CD4-positive, alpha-beta T cell treated with Interleukin-4 for 1 hour (primary cell): ENCODE measurements at regions not wholly inside any gene's neighbourhood (a gene's known extent, or its start where the extent isn't known, plus 50 kb on each side); places are given as distances from the start of the nearest gene placed in this dataset.
"Not testable (repeated sequence)": the region's sequence is repeated elsewhere in the genome, so short reads cannot be mapped to it uniquely, and the experiment has no call there.

ENCODE experiments used
- DNase-seq, 2 donors: peaks; one replicate each; pipeline ENCODE4 v3.0.0-alpha.2; 2020 to 2022

DNA sequence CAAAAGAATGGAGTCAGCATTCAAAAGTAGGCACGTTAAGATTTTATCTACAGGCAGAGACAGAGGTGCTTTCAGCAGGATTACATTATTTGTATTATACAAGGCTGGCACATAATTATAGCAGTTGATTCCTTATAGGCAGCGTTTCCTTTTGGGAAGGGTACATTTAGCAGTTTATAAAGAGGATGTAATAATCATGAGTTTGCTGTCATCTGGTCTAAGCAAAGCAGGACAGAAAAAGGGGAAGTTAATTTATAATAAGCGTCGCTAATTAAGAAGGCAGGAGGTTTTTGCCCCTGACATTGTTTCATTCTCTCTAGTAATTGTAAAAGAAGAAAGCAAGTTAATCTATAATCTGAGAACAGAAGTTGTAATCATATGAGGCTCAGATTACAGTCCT, 259.9 kb upstream of the MDGA2 start:
- DNase-seq, result no peak

DNA sequence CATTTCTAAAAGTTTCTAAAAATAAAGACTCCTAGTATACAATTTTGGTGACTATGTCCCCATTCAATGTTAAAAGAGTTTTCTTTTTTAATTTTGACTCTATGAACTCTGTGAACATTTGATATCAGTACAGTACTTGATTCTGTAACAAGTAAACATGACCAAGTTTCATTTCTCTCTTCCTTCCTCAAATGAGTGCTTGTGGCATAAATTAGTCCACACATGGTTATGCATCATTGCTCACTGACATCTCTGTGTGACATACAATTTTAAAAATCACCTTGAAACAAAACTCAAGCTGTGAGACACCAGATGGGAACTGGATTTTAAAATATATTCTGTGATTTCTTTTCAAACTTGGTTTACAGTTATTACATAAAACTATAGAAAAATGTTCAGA, 253.9 kb upstream of the MDGA2 start:
- no peak for DNase-seq

DNA sequence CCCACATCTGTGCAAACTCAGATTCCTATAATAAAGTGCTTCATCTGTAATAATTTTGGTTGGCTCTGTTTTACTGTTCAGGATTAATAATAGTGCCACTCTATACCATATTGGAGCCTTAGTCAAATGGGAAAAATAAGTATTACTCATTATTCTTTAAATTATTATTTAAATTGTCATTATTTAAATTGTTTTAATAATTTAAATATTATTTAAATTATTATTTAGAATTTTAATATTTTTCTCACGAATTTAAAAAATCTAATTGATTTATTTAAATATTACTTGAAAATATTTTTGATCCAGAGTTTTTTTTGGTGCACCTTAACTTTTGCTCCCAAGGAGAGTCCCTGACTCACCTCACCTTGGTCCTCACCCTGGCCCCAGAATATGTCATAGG, 245.7 kb upstream of the MDGA2 start:
- DNase-seq, result no peak

DNA sequence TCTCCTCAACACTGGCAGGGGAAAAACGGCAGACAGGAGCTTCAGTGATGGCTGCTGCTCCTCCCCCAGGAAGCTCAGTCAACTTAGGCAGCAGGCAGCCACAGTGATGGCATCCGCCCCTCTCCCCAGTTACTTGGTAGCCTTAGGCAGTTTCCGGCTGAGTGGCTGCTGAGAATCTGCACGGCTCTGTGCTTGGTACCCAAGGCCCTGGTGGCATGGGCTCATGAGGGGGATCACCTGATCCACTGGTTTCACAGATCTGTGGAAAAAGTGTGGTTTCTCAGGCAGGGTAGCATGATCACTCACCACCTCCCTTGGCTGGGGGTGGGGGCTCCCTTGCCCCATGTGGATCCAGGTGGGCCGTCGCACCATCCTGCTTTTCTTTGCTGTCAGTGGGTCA, 244.6 kb upstream of the MDGA2 start:
- DNase-seq, result no peak

DNA sequence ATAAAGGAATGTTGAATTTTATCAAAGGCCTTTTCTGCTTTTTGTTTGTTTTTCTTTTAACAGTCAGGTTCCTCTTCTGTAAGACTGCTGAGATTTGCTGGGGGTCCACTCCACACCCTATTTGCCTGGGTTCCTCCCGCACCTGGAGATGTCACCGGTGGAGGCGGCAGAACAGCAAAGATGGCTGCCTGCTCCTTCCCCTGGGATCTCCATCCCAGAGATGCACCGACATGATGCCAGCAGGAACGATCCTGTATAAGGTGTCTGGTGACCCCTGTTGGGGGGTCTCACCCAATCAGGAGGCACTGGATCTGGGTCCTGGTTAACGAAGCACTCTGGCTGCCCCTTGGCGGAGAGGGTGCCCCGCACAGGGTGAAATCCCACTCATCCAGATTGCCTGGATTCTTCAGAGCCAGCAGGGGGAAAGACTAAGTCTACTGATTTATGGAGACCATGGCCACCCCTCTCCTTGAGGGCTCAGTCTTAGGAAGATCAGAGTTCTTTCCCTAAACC, 244.0 kb upstream of the MDGA2 start:
- no peak for DNase-seq

DNA sequence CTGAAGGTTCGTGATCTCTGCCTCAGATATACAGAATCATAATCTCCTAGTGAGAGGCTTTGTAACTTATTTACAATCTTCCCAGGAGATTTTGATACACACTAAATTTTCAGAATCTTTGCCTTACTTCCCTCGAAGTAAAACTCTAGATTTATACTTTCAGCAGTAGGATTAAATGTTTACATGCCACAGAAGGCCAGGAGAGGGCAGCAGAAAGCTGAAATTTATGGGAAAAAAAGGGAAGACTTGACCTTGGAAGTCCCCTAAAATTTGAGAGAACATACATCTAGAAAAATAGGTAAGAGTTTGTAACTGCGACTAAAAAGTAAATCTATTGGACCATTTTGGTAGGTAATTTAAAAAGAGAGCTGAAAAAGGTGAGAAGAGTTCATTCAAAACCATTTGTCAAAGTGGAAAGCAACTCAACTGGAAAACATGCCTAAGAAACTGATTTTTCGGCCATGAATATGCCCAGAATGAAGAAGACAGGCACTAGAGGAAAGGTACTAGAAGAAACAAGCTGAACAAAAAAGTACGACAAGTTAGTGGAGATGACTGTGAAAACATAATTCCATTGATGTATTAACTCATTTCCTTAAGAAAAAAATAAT, 242.0 kb upstream of the MDGA2 start:
- DNase-seq, result no peak

DNA sequence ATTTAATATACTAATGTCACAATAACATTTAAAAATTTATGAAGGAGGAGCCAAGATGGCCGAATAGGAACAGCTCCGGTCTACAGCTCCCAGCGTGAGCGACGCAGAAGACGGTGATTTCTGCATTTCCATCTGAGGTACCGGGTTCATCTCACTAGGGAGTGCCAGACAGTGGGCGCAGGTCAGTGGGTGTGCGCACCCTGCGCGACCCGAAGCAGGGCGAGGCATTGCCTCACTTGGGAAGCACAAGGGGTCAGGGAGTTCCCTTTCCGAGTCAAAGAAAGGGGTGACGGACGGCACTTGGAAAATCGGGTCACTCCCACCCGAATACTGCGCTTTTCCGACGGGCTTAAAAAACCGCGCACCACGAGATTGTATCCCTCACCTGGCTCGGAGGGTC, 225.7 kb upstream of the MDGA2 start:
- not testable (repeated sequence) for DNase-seq

DNA sequence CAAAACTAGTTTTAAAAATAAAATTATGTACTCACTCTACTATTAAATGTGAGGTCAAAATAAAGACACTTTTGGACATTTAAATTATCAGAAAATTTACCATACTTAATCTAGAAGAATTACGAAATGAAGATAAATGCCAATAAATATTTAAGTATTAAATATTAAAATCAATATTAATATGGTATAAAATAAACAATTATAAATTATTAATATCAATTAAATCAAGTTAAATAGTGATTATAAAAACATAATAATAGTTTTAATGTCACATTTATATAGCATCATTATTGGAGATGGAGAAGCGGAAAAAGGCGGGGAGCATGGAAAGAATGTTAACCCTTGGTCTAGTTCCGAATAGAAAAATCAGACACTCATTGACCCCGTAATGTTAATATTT, 224.3 kb upstream of the MDGA2 start:
- no peak for DNase-seq

DNA sequence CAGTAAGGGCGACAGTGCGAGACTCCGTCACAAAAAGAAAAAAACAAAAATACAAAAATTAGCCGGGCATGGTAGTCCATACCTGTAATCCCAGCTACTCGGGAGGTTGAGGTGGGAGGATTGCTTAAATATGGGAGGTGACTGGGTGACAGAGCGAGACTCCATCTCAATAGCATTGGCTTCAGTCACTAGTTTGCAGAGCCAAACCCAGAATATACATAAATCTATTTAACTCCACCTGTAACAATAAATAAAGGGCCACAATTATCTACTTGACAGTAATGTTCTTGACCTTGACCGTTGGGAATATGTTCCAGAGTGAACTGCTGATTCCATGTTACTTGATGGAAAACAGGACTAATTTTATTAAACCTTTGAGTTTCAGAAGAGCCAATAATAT, 198.9 kb upstream of the MDGA2 start:
- no peak for DNase-seq

DNA sequence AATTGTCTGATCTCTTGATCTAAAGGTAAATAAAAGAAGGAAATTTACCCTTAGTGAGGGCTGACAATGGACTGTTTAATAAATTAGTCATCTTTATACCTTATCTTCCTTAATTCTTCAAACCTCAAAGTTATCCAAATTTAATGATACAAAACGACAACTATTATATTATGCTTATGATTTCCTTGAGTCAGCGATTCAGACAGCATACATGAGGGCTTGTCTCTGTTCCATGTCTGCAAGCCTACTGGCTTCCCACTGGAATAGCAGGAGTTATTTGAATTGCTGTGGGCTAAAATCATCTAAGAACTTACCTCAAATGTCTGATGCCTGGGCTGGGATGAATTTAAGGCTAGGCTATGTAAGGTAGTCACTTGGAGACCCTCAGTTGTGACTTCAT, 197.2 kb upstream of the MDGA2 start:
- no peak for DNase-seq

DNA sequence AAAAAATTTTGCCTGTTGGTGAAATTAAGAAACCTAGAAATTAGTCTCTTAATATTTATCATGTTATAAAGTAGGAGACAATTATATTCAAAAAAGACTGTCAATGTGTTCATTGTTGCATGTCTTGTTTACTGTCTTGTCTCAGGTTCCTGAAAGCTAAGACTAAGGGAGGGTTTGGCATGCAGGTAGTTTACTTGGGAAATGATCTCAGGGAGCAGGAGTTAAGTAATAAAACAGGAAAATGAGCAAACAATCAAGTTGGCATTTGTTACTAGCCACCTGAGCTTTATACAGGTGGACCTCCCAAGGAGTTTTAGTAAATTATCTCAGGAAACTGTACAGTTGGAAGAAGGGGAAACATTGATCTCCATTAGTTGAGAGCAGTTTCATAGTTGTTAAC, 188.0 kb upstream of the MDGA2 start:
- no peak for DNase-seq

DNA sequence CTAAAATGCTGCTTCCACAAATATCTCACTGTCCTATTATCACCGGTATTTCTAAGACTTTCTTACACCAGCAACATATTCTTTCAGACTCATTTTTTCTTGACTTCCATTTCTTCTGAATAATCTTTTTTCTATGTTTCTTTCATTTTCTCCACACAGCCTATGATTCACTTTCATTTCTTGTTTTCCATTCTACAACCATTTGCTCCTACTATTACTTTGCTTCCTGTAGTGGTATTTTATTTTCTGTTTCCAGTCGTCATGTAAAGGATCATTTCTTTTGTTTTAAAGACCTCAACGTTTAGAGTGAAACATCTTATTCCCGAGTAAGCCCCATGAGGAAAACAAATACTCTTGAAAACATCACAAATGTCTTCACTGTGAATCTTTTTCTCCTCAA, 182.2 kb upstream of the MDGA2 start:
- no peak for DNase-seq

DNA sequence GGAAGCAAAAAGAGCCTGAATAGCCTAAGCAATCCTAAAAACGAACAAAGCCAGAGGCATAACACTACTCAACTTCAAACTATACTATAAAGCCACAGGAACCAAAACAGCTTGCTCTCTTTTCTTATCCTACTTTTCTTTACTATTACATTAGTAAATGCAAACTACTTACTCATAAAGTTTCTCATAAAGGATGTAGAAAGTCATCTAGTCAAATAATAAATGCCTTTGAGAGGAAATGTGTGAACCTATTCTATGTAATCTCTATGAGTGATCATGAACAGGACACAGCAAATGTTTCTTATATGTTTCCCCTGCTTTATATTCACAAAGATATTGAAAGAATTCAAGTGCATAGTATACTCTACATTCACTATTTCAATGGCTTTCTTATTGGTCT, 176.9 kb upstream of the MDGA2 start:
- no peak for DNase-seq

DNA sequence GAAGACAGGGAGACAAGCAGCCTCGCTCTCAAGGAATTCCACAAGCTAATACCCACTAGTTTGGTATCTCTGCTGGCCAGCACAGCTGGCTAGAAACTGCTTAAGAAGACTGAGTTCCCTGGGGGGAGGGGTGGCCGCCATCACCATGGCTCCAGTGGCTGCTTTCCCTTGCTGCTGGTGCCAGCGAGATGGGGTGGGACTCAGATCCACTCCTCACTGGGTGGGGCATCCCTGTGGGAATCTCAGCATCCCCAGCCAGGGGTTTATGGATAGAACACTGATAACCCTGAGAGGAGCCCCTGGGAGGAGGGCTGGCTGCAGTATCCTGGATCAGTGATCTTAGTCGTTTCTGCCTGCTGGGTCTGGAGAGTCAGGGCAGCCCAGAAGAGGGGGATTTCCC, 170.6 kb upstream of the MDGA2 start:
- no peak for DNase-seq

DNA sequence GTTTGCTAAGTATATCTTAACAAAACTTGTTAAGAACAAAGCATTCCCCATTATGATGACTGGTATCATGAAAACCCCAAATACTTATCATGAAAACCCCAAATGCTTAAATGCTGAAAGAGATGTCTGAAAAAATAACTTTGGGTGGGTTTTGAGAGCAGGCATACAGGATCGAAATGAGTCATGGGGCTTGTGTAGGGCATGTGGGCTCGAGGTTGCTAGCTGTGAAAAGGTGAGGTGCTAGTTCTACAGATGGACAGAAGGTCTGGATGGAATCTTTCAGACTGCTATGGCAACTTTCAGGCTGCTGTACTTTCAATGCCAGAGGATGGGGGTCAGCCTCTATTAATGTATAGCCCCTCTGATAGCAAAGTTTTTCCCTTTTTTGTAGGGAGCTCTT, 167.8 kb upstream of the MDGA2 start:
- no peak for DNase-seq

DNA sequence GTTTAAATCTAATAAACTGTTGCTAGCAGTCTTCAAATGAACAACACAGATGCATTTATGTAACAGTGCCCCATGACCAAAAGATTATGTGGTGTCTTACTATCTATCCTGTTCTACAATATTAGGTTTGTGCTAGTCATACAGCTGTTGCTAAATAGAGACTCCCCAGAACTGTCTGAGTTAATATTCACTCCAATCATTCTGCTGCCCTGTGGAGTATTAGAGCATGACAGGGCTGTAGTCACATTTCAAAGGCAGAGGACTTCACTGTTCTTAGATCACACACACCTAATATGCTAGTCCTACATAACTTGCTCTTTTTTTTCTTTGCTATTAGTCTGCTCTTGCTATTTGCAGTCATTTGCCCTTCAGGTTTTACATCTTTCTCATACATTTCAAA, 157.6 kb upstream of the MDGA2 start:
- DNase-seq, result no peak

DNA sequence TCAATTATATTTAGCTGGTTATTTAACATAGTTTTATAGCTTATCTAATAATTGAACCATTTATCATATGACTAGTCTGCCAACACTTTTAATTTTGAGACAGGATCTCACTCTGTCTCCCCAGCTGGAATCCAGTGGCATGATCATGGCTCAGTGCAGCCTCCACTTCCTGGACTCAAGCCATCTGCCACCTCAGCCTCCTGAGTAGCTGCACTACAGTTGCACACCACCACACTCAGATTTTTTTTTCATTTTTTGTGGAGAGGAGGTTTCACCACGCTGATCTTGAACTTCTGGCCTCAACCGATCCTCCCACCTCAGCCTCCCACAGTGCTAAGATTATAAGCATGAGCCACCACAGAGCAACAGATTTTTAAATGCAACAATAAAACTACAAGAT, 151.4 kb upstream of the MDGA2 start:
- DNase-seq, result no peak

DNA sequence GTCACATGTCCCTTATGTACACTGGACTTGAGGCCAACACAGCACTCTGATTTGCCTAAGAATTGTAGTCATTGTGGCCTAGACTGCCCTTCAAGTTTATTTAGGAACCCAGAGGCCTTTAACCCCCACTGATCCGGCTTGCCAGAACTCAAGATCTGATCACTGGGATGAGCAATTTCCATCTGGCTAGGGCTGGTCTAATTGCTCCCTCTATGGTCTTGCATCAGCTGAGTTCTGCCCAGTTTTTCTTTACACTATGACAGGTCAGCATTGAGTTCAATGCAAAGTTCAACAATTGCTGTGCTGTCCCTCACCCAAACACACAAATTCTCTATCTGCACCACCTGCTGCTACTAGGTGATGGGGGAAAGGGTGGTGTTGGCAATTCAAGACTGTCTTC, 146.9 kb upstream of the MDGA2 start:
- no peak for DNase-seq

DNA sequence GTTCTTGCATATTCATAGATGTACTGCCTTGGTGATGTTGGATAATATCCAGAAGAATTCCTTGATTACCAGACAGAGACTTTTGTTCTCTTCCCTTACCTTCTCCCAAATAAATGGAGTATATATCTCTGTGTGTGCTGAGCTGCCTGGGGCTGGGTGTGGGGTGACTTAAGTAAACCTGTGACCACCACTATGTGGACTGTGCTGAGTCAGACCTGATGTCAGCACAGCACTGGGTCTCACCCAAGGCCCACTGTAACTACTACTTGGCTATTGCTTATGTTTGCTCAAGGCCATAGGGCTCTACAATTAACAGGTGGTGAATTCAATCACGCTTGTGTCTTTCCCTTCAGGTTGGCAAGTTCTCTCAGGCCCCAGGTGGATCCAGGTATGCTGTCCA, 145.7 kb upstream of the MDGA2 start:
- no peak for DNase-seq

DNA sequence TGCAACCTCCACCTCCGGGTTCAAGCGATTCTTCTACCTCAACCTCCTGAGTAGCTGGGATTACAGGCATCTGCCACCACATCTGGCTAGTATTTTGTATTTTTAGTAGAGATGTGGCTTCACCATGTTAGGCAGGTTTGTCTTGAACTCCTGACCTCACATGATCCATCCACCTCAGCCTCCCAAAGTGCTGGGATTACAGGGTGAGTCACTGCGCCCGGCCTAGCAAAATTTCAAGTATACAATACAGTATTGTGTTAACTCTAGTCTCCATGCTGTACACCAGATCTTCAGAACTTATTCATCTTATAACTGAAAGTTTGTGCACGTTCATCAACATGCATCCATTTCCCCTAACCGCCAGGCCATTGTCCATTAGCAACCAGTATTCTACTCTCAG, 115.1 kb upstream of the MDGA2 start:
- no peak for DNase-seq

DNA sequence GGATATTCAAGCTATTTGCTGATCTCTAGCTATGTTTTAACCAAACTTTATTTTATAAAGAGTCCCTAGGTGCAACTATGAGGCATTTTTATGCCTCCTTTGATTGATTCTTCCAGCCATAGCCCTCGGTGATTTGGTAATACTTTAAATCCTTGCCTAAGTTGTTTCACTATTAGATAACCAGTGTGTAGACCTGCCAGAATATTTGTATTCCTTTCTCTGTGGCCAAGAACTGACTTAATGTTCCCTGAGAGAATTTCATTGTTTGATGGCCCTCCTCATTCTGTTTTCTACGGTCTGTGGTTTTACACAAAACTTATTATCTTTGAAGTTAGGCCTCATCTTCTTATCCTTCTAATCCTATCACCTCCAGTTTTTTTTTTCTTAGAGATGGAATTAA, 109.7 kb upstream of the MDGA2 start:
- DNase-seq, result no peak

DNA sequence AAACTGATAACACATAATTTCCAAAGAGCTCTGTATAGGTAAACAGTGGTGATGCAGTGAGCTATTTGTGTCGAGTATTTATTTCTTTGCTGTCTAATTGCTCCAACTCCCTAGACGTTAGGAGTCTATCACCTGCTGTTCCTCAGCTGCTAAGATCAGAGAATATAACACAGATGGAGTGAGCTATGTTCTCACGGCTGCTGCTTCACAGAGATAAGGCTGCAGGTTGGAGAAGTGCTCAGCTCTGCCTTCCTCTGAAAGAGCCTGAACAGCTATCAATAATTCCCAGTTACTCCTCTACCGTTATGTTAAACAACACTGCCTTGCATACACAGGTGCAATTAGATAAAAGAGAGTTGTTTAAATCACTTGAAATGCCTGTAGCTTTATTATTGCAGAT, 103.2 kb upstream of the MDGA2 start:
- no peak for DNase-seq

DNA sequence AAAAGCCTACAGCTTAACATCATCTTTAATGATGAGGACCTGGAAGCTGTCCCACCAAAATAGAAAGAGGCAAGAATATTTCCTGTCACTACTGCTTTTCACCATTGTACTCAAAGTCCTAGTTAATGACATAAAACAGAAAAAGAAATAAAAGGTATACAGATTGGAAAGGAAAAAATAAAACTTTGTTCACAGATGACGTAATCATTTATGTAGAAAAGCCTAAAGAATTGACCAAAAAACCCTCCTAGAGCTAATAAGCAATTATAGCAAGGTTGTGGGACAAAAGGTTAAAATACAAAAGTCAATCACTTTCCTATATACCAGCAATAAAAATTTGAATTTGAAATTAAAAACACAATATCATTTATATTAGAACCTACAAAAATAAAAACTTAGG, 97.2 kb upstream of the MDGA2 start:
- DNase-seq, result no peak

DNA sequence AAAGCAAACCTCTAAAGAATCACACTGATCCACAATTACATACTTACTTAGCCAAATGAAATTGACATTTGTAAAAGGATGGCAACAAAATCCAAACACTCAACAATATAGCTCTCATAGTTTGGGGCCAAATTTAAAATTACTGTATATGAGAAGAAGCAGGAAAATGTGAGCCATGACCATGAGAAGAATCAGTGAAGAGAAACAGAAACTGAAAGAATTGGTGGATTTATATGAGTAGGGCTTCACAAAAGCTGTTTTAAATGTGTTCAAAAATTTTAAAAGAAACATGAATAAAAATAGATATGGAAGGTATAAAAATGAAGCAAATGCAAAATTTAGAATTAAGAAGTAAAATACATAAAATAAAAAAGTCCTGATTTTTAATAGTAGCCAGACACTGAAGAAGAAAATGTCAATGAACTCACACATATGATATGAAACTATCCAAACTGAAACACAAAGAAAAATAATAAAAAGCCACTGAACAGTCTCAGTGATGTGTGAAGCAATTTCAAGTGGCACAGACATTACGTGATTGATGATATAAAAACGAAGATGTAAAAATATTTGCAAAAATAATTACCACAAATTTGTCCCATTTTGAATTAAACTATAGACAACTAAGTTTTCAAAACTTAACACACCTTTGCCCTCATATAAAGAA, 87.9 kb upstream of the MDGA2 start:
- no peak for DNase-seq

DNA sequence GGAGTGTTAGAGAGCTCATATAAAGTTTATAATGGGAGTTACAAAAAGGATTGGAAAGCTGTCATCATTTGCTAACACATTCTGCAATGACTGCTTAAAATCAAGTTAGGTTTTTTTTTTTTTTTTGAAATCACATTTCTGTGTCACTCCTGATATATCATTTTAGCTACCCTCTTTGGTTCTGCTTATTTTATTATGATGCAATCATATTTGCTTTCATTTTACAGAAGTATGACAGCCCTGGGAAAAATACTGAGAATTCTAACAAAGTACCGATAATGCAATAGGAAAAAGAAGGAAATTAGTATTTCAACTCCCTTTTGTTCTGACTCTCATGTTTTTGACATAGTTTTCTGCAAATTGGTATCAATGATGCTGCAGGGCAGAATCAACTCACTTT, 71.6 kb upstream of the MDGA2 start:
- DNase-seq, result no peak
